Stomach (tissue), 4 donors: ENCODE measurements at regions not wholly inside any gene's neighbourhood (a gene's known extent, or its start where the extent isn't known, plus 50 kb on each side); places are given as distances from the start of the nearest gene placed in this dataset.

ENCODE experiments used
- CTCF ChIP-seq, 7 experiments: fragments of 450-650 bp in 4 of 7; fragments of 200-600 bp in 3 of 7; sonication (generic) in 3 of 7; IDR thresholded peaks; one replicate each; pipeline ENCODE4 v1.5.1; 2016 to 2019; ENCODE audit warnings: antibody characterized with exemption in 7 of 7, control low read depth in 2 of 7, mild to moderate bottlenecking in 1 of 7
- EP300 ChIP-seq: sonication (generic); formaldehyde crosslinking; IDR thresholded peaks from one replicate; pipeline ENCODE4 v1.6.1; 2017; ENCODE audit warnings: antibody characterized with exemption
- POLR2A ChIP-seq, 4 donors: fragments of 450-650 bp; IDR thresholded peaks; one replicate each; pipeline ENCODE4 v1.6.1; 2016; ENCODE audit warnings: antibody characterized with exemption in 4 of 4, control low read depth in 2 of 4, mild to moderate bottlenecking in 1 of 4, moderate library complexity in 1 of 4
- POLR2AphosphoS5 ChIP-seq, 3 donors: sonication (generic); formaldehyde crosslinking; IDR thresholded peaks; one replicate each; pipeline ENCODE4 v1.6.1; 2016; ENCODE audit warnings: antibody characterized with exemption in 3 of 3

- TF ChIP-seq POLR2A (IDR thresholded peaks at IDR 0.05), result no peak
- TF ChIP-seq CTCF (IDR thresholded peaks at IDR 0.05), result no peak
- TF ChIP-seq POLR2AphosphoS5 (IDR thresholded peaks at IDR 0.05), result no peak
- no peak for TF ChIP-seq EP300
Observed at GRCh38 chr10:16360001-16360400, 76.8 kb upstream of the PTER start.
